Retina (tissue), 1 donor: ENCODE measurements at regions not wholly inside any gene's neighbourhood (a gene's known extent, or its start where the extent isn't known, plus 50 kb on each side); places are given as distances from the start of the nearest gene placed in this dataset.
A peak's percentile ranks its signal among the peaks of the same experiment; 100 is the strongest.

ENCODE experiments used
- DNase-seq: peaks from one replicate; pipeline ENCODE4 v3.0.0-alpha.2; 2016

DNA sequence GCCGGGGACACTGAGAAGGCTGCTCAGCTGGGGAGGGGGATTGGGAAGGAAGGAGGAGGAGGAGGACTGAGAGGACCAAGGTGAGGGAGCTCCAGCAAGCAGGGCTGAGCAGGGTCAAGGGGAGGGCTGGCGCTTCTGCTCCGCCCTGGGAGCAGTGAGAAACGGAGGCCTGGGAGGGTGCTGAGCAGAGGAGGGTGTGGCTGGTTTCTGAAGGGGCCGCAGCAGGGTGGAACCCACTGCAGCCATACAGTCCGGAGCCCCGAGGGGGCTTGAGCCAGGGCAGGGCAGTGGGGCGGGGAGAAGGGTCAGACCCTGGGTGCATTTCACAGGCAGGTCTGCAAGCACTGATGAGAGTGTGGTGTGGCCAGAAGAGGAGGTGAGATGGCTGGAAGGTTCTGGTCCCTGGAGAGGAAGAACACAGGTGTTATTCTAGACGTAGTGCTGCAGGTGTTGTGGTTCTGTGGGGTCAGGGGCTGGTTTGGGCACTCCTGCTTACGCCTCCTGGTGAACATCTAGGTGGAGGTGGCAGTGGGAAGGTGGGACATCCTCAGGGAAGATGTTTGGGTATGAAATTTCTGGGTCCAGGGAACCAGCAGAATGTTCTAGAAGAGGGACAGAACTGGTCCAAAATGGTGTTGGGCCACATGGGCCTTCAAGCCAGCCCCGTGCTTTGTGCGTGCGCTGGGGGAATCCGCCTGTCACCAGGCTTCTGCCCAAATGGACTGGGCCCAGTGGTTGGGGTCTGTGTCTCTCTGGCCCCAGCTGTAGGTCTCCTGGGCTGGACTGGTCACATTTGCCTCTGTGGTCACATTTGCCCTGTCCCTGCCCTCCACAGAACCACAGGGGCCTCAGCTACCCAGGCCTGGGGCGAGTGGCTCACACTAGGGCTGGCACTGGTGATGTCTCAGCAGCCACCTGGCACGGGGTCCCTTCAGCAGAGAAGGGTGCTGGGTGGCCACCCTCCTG, 714.7 kb downstream of the BRD1 start:
- no peak for DNase-seq

DNA sequence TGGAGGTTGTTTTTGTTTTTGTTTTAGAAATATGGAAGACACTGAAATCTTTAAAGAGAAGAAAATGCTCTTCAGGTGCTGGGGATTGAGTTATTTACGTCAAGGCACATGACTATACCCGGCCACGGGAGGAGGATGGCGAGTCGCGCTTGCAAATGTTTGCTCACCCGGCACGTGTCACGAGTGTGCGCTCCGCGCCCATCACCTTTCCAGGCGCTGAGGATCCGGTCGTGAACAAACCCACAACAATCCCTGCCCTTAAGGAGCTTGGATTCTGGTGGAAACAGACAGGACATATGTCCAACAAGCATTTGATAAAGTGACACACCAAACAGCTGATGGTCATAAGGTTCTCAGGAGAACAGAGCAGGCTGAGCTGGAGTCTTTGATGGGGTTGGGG, 715.5 kb downstream of the BRD1 start:
- DNase-seq: no peak

DNA sequence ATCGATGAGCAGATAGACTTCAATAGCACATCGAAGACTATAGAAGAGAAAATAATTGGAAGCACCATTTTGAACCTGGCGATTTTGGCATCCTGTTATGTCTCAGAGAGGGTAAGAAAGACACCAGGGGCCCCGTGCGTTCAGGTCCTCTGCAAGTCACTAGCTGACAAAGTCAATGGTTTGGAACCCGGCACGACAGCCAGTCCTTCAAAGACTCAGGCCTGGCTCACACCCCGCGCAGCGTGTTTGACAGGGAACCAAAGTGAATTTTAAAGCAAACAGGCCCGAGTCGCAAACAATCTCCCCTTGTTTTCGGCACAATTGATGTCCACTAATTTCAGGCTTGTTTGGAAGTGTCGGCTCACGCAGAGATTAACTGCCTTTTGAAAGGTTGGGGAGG, 716.6 kb downstream of the BRD1 start:
- no peak for DNase-seq

DNA sequence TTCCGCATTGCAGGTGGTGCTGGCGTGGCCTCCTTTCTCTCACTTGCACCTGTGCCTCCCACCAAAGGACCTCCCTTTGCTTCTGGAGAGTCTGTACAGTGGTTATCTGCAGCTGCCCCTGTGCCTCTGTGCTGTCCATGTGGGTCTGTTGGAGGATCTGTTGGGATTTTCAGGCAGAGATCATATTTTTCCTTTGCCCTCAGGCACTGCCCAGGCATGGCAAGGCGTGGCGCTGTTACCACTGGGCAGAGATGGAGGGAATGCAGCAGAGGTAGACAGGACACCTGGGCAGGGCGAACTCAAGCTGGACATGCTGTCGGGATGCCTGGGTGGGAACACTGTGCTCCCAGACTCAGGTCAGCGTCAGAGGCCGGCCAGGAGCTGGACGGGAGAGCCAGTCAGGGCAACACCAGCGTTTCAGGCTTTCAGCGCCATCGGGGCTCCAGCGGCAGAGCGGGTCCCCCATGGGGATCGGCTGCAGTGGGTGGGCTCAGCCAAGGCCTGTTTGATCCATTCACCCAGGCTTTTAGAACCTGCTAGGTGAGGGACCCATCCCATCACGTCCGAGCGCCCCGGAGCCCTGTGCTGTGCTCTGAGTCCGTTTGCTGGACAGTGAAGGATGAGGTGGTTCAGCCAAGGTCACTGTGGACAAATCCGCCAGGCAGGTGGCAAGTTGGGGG, 718.9 kb downstream of the BRD1 start:
- no peak for DNase-seq

DNA sequence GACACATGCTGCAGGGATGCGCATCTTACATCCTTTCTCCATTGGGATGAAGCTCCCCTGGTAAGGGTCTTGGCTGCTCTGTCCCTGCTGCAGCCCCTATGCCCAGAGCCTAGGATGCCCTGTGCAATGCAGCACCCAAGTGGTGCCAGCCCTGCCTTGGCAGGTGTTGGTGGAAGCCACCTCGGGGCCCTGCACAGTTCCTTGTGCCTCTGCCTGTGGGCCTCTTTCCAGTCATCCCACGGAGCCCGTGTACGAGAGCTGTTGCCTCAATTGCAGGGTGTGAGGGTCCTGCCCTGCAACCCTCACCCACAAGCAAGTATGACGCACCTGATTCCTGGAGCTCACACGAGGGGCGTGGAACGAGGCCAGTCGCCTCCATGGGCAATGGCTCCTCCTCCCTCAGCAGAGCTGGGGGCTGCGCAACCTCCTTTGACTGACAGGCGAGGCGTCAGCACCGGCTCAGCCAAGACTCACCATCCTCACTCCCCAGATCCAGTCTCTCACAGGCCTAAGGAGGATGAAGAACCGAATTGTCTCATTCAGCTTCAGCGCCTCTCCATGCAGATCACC, 719.6 kb downstream of the BRD1 start:
- no peak for DNase-seq

DNA sequence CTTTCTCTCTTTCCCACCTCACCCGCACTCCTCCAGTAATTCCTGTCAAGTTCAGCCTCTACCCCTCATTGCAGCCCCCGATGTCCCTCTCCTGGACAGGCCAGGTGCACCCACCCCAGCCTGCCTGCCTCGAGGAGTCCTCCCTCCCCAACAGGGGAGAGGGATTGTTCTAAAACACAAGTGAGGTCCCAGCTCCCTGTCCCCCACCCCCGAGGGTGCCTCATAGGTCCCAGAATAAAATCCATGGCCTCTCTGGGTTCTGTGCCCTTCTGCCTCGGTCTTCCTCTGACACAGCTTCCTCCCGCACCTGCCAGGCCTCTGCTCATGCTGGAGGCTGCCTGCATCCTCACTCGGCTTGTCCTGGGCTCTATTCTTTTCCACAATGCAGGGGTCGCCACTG, 720.1 kb downstream of the BRD1 start:
- DNase-seq: no peak

DNA sequence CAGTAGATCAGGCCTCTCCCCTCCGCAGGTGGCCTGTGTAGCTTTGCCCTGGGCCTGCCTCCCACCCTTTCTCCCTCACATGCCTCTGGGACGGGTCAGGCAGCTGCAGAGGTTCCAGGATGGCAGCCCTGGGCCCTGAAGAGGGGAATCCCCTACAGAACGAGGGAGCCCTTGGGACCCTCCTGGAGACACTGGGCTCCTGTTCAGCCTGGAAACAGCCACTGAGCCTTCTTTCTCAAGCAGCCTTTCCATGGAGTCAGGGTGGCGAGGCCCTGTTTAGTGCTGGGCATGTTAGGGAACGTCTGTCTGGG, 720.9 kb downstream of the BRD1 start:
- no peak for DNase-seq

DNA sequence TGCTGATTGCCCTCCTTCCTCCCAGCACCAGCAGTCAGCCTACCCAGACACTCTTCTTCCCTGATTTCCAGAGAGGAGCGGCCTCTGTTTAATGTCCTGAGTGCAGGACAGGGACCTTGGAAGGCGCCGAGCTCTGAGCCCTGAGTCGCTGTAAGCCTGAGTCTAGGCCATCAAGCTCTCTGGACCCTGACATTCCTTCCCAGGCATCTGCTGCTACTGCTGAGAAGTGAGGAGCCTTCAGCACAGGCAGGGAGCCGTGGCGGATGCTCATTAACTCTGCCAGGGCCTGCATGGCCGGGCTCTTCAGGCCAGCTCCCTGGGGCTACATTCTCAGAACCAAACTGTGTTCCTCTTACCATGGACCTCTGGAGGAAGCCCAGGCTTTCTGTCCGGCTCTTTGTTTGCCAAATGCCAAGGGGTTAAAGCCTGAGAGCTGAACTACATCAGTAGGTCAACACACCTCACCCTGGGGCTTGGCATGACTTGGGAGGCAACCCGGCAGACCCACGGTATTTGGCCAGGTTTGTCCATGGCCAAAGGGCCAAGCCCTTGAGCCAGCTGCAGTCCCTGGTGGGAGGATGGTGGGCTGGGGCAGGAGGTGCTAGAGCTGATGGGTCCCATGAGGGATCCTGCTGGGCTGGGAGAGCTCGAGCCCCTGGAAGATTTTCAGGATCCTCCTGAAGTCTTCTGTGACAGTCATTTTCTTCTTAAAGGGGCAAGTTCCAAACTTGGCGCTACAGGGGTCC, 721.4 kb downstream of the BRD1 start:
- peak; percentile 53 for DNase-seq

DNA sequence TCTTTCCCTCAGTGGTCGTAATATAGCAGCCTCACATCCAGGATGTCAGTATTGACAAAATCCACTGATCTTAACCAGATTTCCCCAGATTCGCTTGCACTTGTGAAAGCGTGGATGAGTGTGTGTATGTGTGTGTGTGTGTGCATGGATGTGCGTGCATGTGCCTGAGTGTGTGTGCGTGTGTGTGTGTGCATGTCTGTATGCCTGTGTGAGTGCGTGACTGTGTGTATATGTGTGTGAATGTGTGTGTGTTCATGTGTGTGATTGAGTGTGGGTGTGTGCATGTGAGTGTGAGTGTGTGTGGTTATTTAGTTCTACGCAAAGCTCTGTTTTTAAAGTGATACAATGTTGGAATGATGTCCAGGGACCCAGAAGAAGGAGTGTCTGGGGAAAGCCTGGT, 723.2 kb downstream of the BRD1 start:
- no peak for DNase-seq

DNA sequence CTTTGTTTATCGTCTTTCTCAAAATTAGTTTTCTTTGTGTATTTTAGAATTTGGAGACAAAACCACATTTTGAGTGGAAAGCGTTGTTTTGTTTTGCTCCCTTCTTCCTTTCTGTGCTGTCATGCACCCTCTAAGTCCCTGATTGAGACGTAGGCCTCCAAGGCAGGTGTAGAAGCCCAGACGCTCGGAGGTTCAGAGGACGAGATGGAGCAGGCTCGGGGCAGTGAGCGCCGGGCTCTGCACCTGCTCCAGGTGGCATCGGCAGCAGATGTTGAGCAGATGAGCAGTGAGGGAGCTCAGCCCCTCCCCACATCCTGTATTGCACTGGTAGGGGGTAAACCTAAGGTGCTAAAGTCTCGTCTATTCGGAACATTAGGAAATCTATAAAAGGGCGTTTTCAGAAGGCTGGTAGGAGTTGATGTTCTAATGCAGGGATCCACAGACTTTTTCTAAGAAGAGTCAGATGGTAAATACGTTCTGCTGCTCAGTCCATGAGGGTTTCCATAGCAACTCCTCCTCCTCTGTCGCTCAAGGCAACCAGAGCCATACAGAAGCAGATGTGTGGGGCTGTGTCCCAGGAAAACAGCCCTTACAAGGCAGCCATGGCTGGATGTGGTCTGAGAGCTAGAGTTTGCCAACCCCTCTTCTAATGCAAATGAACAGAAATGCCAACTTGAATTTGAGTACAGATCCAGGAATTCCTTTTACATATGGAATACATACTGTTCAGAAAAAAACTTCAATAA, 724.2 kb downstream of the BRD1 start:
- DNase-seq: no peak

DNA sequence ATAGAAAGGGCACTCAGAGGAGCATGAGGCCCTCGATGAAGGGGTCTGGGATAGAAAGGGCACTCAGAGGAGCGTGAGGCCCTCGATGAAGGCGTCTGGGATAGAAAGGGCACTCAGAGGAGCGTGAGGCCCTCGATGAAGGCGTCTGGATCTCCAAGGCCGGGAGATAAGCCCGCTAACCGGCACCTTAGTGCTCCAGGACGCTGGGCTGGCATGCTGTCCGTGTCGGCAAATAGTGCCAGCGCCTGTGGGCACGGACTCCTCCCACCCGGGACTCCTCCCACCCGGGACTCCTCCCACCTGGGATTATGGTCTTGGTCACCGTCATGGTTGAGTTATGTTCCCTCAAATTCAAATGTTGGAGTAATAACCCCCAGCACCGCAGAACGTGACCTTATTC, 725.3 kb downstream of the BRD1 start:
- DNase-seq: no peak

DNA sequence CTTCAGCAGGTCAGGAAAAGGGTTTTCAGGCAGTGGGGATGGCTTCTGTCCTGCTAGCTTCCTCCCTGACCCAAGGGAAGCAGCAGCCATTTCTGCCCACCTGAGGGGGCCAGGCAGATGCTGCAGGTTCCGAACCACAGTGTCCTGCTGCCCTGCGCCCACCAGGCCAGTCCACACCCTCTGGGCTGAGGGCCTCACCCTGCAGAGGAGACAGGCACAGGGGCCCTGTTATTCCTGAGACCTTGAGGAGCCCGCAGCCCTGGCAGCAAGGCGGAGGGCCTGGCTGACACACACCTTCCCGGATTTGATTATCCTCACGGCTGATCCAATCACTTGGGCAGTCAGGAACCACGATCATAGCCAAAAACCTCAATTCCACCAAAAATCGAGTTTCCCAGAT, 725.8 kb downstream of the BRD1 start:
- DNase-seq: no peak

DNA sequence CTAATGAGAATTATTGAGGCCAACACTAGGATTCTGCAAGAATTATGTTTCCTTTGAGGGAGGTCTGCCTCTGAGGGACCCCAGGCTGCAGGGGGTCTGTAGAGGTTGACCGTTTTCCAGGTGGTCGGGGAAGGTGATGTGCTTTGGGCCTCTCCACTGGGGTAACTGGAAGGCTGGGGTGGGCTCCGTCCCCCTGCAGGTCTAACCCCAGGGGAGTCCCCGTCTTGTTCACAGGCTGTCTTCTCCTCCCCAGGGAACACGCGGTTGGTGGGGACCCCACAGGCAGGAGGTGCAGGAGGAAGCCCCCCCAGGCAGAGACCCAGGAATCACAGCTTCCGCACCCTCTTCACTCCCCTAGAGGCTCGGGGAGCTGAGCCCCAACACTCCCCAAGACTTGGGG, 726.4 kb downstream of the BRD1 start:
- DNase-seq: no peak

DNA sequence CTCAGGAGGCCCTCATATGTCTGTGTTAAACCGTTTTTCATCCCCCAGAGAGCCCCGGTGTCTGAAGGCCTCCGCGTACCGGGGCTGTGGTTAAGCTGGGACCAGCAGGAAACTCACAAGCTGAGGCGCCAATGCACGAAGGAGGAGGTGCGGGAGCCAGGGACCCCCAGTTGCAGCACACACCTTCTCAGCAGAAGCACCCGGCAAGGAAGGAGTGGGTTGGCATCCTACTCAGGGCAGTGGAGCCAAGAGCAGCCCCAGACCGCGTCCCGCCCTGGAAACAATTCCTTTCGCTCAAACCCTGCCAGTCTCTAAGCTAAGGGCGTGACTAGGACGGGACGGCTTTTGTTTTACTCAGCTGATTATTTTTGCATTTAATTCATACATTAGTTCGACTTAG, 726.9 kb downstream of the BRD1 start:
- no peak for DNase-seq

DNA sequence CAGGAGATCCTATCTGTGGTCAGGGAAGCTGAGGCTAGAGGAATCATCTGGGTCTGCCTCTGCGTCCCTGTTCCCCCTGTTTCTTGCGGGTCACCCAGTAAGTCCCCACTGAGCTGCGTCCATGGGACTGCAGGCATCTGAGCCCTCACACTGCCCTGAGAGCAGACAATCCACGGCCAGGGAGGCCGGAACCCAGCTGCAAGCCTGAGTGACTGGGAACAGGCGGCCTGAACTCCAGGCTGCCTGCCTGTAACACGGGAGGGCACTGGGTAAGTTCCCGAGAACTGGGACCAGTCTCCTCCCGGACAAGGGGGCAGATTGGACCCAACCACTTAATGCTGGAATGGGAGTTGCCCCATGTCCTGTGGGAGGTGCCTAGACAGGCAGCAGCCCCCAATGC, 727.4 kb downstream of the BRD1 start:
- no peak for DNase-seq

DNA sequence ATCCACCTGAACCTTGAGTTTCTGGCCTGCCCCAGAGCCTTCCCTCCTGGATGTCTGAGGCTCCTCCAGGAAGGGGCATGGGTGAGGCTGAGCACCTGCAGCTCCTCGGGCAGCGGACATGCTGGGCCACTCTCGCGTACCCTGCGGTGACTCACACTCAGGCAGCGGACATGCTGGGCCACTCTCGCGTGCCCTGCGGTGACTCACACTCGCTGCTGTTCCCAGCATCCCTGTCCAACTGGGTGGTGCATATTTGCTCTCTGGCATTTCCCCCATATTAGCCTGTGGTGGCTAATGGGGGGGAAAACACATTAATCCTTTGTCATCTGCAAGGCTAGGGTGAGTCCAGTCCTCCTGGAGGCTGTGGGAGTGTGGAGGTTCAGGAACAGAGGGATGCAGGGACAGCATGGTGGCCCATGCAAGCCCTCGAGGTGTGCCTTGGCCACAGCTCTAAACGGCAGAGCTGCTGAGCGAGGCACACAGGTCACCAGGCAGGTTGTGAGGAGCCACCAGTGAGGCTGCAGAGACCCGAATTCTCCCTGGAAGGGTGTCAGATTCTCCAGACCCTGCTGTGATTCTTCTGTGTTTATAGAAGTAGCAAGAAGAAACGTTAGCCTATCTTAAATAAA, 728.1 kb downstream of the BRD1 start:
- no peak for DNase-seq

DNA sequence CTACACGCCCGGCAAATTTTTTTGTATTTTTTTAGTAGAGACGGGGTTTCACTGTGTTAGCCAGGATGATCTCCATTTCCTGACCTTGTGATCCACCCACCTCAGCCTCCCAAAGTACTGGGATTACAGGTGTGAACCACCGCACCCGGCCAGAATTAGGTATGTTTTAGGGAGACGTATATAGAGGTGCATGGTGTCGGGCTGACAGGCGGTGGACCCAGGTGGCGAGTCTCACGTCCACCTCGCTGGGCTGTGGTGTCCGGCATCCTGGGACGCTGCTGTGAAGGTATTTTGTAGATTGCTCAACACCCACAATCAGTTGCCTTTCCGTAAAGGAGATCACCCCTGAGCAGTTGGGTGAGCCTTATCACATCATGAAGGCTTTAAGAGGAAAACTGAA, 728.6 kb downstream of the BRD1 start:
- DNase-seq: no peak

DNA sequence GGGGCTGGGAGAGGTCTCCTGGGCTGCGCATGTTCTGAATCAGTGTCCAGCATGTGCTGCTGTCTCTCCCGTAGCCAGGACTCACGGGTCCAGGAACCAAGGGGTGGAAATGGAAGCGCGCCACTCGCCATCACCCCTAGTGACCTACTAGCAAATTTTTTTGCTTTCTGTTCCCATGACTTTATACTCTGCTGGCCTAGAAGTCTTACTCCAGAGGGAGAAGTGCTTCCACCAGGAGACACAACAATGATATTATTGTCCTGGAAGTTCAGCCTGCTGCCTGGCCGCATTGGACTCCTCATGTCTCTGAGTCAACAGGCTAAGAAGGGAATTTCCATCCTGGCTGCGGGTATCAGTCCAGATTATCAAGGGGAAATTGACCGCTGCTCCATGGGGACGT, 729.7 kb downstream of the BRD1 start:
- DNase-seq: no peak

DNA sequence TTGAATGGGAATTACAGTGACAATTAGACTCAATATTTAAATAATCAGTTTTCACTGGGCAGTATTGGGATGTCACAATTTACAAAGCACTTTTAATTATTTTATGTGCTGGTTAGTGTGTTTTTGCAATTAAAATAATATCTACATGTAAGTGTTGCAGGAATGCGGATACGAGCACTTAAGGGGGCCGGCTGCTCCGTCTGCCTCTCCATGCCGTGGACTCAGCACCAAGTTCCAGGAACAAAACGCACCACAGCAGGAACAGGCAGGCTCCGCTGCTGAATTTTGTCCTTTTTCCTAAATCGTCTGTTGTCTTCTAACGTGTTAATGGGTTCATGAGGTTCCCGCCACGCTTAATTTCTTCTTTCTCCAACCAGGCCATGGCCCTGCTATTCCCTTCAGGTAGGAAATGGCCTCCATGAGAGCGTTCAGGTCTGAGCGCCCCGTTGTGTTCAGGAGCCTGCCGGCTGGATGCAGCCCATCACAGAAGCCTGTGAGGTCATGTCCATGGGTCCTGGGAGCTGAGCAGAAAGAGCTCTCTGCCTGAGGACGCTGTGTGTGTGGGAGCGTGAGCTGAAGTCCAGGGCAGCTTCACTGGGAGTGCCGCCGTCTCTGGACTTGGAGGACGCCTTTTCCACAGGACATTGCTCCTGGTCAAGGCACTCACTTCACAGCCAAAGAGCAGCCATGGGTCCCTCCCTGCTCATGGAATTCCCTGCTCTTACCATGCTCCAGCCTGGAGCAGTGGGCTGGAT, 730.3 kb downstream of the BRD1 start:
- no peak for DNase-seq

DNA sequence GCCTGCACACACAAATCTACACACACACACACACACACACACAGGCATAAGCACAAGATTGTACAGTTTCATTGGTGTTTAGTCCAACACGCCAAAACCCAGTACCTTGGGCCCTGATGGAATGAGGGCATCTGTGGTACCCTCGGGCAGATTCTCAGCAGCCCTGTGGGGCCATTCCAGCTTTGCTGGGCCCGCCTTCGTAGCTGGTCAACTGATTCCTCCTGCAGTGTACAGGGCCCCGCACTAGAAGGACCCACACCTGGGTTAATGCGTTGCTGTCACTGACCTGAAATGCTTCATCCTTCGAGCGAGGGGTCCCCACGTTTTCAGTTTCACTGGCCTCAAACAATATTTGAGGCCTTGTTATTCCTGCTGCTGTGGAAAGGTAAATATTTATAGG, 731.2 kb downstream of the BRD1 start:
- no peak for DNase-seq

DNA sequence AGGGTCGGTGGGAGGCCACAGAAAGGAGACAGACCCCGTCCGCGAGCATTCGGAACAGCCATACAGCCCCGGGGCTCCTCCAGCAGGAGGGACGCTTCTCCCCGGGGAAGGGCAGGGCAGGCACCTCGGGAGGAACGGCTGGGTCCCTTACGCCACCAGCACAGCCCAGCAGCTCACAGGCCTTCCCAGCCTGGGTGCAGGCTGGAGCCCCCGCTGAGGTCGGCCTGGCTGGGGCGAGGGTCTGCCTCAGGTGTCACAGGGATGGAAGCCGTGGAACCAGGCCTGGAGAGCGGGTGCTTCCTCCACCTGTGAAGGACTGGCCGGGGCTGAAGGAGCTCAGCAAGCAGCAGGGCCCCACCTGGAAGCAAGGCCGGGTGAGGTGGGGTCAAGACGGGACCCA, 732.3 kb downstream of the BRD1 start:
- DNase-seq: no peak

DNA sequence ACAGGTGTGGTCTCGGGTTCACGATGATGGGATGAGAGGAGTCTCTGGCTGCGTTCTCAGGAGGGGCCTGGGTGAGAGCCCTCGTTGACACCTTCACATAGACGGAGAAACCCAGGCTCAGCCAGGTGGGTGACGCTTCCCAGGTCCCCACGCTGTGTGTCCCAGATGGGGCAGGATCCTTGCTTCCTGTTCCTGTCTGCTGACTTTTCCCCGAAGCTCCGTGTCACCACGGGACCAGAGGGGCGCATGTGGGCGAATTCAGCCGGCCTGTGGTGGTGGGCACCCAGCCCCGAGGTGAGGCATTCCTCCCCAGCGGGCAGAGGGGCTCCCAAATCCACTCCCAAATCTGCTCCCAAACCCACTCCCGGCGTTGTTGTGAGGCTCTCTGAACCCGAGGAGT, 732.8 kb downstream of the BRD1 start:
- no peak for DNase-seq
